ENCODE measurements at regions not wholly inside any gene's neighbourhood (a gene's known extent, or its start where the extent isn't known, plus 50 kb on each side); places are given as distances from the start of the nearest gene placed in this dataset.

DNA sequence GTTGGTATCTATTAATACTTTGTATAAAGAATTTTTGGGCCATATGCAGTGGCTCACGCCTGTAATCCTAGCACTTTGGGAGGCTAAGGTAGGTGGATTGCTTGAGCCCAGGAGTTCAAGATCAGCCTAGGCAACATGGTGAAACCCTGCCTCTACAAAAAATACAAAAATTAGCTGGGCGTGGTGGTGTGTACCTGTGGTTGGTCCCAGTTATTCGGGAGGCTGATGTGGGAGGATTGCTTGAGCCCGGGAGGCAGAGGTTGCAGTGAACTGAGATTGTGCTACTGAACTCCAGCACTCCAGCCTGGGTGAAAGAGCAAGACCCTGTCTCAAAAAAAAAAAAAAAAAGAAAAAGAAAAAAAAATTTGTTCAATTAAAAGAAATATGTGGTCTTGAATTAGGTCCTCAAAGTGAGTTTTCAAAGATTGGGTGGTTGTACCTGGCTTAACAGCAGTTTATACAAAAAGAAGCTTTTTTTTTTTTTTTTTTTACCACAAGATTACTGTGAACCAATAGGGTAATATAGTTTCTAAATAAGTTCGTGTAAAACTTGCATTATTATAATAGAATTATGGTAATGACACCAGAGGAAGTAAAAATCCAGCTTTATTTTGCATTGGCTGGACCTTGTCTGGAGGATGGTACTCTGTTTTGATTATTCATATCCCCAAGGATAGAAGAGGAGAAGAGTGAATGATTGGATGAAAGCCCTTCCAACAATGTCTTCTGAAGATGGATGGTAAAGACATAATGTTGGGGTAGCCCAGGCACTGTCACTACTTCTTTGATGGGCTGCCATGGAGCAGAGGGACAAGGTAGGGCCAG, 210.3 kb downstream of the MYCN start:
- TF ChIP-seq EP300 (IDR thresholded peaks at IDR 0.05): no peak
- TF ChIP-seq, protein P1, sequence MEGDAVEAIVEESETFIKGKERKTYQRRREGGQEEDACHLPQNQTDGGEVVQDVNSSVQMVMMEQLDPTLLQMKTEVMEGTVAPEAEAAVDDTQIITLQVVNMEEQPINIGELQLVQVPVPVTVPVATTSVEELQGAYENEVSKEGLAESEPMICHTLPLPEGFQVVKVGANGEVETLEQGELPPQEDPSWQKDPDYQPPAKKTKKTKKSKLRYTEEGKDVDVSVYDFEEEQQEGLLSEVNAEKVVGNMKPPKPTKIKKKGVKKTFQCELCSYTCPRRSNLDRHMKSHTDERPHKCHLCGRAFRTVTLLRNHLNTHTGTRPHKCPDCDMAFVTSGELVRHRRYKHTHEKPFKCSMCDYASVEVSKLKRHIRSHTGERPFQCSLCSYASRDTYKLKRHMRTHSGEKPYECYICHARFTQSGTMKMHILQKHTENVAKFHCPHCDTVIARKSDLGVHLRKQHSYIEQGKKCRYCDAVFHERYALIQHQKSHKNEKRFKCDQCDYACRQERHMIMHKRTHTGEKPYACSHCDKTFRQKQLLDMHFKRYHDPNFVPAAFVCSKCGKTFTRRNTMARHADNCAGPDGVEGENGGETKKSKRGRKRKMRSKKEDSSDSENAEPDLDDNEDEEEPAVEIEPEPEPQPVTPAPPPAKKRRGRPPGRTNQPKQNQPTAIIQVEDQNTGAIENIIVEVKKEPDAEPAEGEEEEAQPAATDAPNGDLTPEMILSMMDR (IDR thresholded peaks at IDR 0.05): no peak
- TF ChIP-seq POLR2AphosphoS5 (IDR thresholded peaks at IDR 0.05): no peak
- no peak for TF ChIP-seq POLR2A (IDR thresholded peaks at IDR 0.05)
- no peak for ATAC-seq
- Histone ChIP-seq H3K36me3 (no peaks in the 10 kb centered on the region), H3K27me3 (no peaks in the 10 kb centered on the region), H3K4me3 (no peak overlapping the region), H3K9me3 (no peaks in the 10 kb centered on the region), H3K4me1 (no peaks in the 10 kb centered on the region), H3K27ac (no peak overlapping the region)
- WGBS, 2 donors (ENCODE audit: low coverage in 1 of 2): 89 to 90% methylated on average over 3 to 4 of the region's 5 CpGs

DNA sequence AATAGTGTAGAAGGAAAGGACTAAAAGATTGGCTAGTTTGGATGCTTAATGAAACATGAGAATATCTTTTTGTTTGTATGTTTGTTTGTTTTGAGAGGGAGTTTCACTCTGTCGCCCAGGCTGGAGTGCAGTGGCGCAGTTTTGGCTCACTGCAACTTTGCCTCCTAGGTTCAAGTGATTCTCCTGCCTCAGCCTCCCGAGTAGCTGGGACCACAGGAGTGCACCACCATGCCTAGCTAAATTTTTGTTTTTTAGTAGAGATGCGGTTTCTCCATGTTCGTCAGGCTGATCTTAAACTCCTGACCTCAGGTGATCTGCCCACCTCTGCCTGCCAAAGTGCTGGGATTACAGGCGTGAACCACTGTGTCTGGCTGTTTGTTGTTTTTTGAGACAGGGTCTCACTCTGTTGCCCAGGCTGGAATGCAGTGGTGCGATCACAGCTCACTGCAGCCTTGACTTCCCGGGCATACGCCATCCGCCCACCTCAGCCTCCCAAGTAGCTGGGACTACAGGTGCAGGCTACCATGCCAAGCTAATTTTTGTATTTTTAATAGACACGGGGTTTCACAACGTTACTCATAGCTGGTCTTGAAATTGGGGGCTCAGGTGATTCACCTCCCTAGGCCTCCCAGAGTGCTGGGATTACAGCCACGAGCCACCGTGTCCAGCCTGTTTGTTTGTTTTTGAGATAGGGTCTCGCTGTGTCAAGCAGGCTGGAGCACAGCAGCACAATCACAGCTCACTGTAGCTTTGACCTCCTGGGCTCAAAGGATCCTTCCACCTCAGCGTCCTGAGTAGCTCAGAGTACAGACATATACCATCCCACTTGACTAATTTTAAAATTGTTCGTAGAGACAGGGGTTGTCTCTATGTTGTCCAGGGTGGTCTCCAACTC, 209.2 kb downstream of the MYCN start:
- TF ChIP-seq POLR2AphosphoS5 (IDR thresholded peaks at IDR 0.05) (no peak), EP300 (IDR thresholded peaks at IDR 0.05) (no peak)
- Histone ChIP-seq H3K36me3 (no peaks in the 10 kb centered on the region), H3K27ac (no peak overlapping the region), H3K4me3 (no peak overlapping the region), H3K4me1 (no peaks in the 10 kb centered on the region), H3K9me3 (no peaks in the 10 kb centered on the region), H3K27me3 (no peaks in the 10 kb centered on the region)
- 52 to 81% methylated on average over 6 to 8 of the region's 17 CpGs for WGBS, 2 donors (ENCODE audit: low coverage in 1 of 2)
- no peak for ATAC-seq

DNA sequence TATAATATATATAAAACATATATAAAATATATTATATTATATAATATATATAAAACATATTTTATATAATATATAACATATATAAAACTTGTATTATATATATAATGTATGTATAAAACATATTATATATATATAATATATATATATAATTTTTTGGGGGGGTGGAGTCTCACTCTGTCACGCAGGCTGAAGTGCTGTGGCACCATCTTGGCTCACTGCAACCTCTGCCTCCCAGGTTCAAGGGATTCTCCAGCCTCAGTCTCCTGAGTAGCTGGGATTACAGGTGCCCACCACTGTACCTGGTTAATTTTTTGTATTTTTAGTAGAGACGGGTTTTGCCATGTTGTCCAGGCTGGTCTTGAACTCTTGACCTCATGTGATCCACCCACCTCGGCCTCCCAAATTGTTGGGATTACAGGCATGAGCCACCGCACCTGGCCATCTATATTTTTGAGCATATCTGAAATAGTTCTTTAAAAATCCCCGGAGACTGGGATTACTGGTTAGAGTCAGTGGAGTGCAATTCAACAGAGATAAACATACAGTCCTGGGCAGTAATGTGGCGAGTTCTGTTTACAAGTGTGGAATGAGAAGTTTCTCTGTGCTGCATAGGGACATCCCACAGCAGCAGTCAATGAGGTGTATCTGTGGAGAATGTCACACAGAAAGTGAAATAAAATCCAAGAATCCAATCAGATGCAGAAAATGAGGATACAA, 208.4 kb downstream of the MYCN start:
- TF ChIP-seq EP300 (IDR thresholded peaks at IDR 0.05) (no peak), POLR2AphosphoS5 (IDR thresholded peaks at IDR 0.05) (no peak), POLR2A (IDR thresholded peaks at IDR 0.05) (no peak)
- TF ChIP-seq, protein P1 (IDR thresholded peaks at IDR 0.05): no peak
- Histone ChIP-seq H3K27ac (no peak overlapping the region), H3K27me3 (no peaks in the 10 kb centered on the region), H3K4me1 (no peaks in the 10 kb centered on the region), H3K9me3 (no peaks in the 10 kb centered on the region), H3K36me3 (no peaks in the 10 kb centered on the region), H3K4me3 (no peak overlapping the region)
- no peak for ATAC-seq
- 72 to 79% methylated on average over 3 to 5 of the region's 6 CpGs for WGBS, 2 donors (ENCODE audit: low coverage in 1 of 2)

DNA sequence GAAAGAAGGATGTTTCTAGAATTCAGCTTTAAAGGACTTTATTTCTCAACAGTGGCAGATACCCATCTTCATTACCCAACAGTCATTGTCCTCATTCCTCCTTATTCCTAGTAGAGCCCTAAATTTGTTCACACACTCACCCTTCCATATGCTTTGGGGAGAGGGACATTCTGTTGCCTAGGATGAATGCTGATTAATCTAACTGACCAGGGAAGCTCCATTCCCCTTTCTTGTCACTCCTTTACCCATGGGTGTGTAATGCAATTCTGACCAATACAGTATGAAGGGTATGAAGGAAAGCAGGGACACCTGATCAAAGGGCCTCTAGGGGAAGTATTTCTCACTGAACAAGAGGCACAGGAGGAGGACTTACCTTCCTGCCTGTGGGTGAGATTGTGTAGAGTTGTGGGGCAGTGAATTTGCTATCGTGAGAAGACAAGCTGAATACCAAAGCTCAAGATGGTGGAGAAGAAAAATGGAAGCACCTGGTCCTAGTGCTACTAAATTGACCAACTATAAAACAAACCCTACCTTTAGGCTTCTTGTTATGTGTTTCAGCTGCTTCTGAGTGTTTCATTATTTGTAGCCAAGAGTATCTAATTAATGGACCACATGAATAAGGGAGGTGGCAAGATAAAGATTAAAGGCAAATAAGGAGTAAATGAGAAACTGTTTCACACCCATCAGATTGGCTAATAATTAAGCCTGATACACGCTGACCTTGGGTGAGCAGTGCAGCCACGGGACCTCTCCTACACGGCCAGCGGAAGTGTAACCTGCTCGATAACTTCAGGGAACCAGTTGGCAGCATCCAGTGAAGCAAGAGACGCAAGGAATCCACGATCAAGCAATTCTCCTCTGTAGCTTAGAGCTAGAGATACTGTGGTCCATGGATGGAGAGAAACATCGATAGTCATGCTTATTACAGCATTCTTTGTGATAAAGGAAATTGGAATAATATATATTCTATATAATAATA, 202.3 kb downstream of the MYCN start:
- no peak for TF ChIP-seq EP300 (IDR thresholded peaks at IDR 0.05)
- no peak for TF ChIP-seq POLR2A (IDR thresholded peaks at IDR 0.05)
- TF ChIP-seq, protein P1 (IDR thresholded peaks at IDR 0.05): no peak
- TF ChIP-seq POLR2AphosphoS5 (IDR thresholded peaks at IDR 0.05): no peak

More for the DNA sequence above, 202.3 kb downstream of the MYCN start:
- Histone ChIP-seq H3K27ac (no peak overlapping the region), H3K4me3 (no peak overlapping the region), H3K4me1 (no peaks in the 10 kb centered on the region), H3K27me3 (no peaks in the 10 kb centered on the region), H3K9me3 (no peaks in the 10 kb centered on the region), H3K36me3 (no peaks in the 10 kb centered on the region)
- ATAC-seq: no peak
- WGBS, 2 donors (ENCODE audit: low coverage in 1 of 2): 93 to 100% methylated on average over 2 to 8 of the region's 9 CpGs

Measured in gastroesophageal sphincter (tissue), 4 donors.